ENCODE measurements at regions not wholly inside any gene's neighbourhood (a gene's known extent, or its start where the extent isn't known, plus 50 kb on each side); places are given as distances from the start of the nearest gene placed in this dataset.

DNA sequence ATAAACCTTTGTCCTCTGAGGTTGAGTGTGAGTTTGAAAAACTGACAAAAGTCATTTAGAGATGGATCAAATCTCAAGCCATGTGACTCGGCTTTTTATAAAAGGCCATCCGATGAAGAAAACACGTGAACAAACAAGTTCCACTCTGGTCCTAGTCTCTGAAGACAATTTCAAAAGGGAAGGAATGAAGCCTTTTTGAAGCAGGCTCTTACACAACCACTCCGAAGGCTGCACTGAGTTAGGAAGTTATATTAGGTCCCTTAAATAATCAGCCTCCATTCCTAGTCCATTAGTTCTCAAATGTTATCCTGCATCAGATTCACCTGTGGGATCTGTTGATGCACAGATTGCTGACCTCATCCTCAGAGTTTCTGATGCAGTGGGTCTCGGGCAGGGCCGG is 166.6 kb upstream of the HMHB1 start:
- Histone ChIP-seq H3K27ac (no peak overlapping the region), H3K36me3 (no peaks in the 10 kb centered on the region), H3K9me3 (no peaks in the 10 kb centered on the region), H3K27me3 (replicated peaks in 1 of 7) (no peaks in the 10 kb centered on the region), H3K4me3 (no peak overlapping the region), H3K4me1 (peaks cover 0 to 3% (median 0%) of the 10 kb centered on the region in 6 donors)
- TF ChIP-seq CTCF (IDR thresholded peaks at IDR 0.05 in 8 of 11, conservative IDR thresholded peaks at IDR 0.05 in 3 of 11) (no peak), POLR2AphosphoS5 (IDR thresholded peaks at IDR 0.05) (no peak), POLR2A (IDR thresholded peaks at IDR 0.05) (no peak)
- no peak for DNase-seq
- WGBS, 5 donors = 86 to 94% (median 90%) methylated on average over 6 of the region's 6 CpGs
- intact Hi-C loops (cut with DNase I; ENCODE audit: low total_unique reads) = no loop called here

DNA sequence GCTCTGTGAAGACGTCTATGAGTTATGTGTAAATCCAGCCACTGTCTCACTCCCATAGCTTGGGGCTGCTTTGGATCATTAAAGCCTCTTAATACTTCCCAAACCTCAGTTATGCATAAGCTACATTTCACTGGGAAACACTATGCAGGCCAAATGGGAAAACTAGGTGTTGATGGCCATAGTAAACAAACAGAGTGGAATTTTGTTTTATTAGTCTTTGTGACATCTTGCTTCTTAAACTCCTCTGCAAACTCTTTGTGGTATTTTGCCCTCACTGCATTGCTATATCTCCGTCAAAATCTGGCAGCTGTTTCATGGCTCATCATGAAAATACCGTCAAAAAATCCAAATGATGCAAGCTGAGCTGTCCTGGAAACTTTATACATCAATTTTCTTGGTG is 167.2 kb upstream of the HMHB1 start:
- Histone ChIP-seq H3K36me3 (no peaks in the 10 kb centered on the region), H3K4me1 (no peaks in the 10 kb centered on the region), H3K27ac (no peak overlapping the region), H3K9me3 (no peaks in the 10 kb centered on the region), H3K4me3 (no peak overlapping the region), H3K27me3 (replicated peaks in 1 of 7) (no peaks in the 10 kb centered on the region)
- intact Hi-C loops (cut with DNase I; ENCODE audit: low total_unique reads) = no loop called here
- no peak for DNase-seq
- WGBS, 5 donors = 70 to 90% (median 72%) methylated on average over 3 of the region's 3 CpGs
- TF ChIP-seq POLR2AphosphoS5 (IDR thresholded peaks at IDR 0.05) (no peak), POLR2A (IDR thresholded peaks at IDR 0.05) (no peak), CTCF (IDR thresholded peaks at IDR 0.05 in 8 of 11, conservative IDR thresholded peaks at IDR 0.05 in 3 of 11) (no peak)

GRCh38 chr5:143642791-143643190 is 169.2 kb upstream of the HMHB1 start:
- no peak for DNase-seq
- intact Hi-C loops (cut with DNase I; ENCODE audit: low total_unique reads) = no loop called here
- no peak overlapping the region for H3K4me3 ChIP-seq
- no peaks in the 10 kb centered on the region for H3K36me3 ChIP-seq
- no peaks in the 10 kb centered on the region for H3K27me3 ChIP-seq (replicated peaks in 1 of 7)
- TF ChIP-seq POLR2A (IDR thresholded peaks at IDR 0.05) (no peak), POLR2AphosphoS5 (IDR thresholded peaks at IDR 0.05) (no peak), CTCF (IDR thresholded peaks at IDR 0.05 in 8 of 11, conservative IDR thresholded peaks at IDR 0.05 in 3 of 11) (no peak)
- no peak overlapping the region for H3K27ac ChIP-seq
- no peaks in the 10 kb centered on the region for H3K9me3 ChIP-seq
- no peaks in the 10 kb centered on the region for H3K4me1 ChIP-seq

DNA sequence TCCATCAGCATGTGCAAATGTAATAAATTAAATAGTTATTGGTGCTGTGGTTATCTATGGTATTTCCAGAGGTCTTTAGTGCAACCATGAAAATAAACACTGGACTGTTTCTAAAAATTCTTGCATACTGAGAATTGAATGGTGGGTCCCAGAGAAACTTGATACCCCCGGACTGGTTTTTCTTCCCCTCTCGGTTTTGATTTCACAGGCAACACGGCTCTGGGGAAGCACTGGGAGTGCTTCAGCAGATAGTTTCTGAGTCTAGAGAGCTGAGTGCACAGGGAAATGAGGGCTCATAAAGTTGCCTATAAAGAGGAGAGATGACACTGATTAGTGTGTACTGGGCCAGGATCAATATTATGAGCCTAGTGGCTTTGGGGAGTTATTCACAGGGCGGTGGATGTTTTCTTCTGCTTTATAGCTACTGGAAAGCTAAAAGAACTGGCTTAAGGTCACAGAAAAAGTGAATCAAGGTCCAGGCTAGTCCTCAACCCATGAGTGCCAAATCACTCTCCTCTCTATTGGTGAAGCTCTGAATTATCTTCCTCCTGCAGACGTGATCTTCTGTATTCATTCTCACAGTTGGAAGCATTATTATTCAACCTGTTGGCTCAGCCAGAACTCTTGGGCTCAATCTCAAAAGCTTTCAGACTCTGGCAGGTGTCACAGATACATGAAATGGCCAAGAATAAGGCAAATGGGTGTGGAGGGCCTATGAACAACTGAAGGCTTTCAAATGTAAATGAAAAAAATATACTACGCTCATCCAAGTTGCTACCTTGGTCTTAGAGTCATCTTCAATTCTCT is 170.2 kb upstream of the HMHB1 start:
- intact Hi-C loops (cut with DNase I; ENCODE audit: low total_unique reads) = no loop called here
- 75 to 88% (median 84%) methylated on average over 6 of the region's 6 CpGs for WGBS, 5 donors
- TF ChIP-seq POLR2A (IDR thresholded peaks at IDR 0.05) = no peak
- TF ChIP-seq POLR2AphosphoS5 (IDR thresholded peaks at IDR 0.05) = no peak
- TF ChIP-seq CTCF (IDR thresholded peaks at IDR 0.05 in 8 of 11, conservative IDR thresholded peaks at IDR 0.05 in 3 of 11) = no peak
- no peak overlapping the region for H3K27ac ChIP-seq
- H3K4me1 ChIP-seq = peaks cover 0 to 4% (median 0%) of the 10 kb centered on the region in 6 donors
- no peaks in the 10 kb centered on the region for H3K36me3 ChIP-seq
- no peaks in the 10 kb centered on the region for H3K27me3 ChIP-seq (replicated peaks in 1 of 7)
- no peak for DNase-seq
- H3K9me3 ChIP-seq = no peaks in the 10 kb centered on the region
- H3K4me3 ChIP-seq = no peak overlapping the region

Data from spleen (tissue), 11 donors.